Left forelimb (tissue), 1 donor: ENCODE measurements at regions not wholly inside any gene's neighbourhood (a gene's known extent, or its start where the extent isn't known, plus 50 kb on each side); places are given as distances from the start of the nearest gene placed in this dataset.

Source experiments
- DNase-seq: peaks from one replicate; pipeline ENCODE4 v3.0.0-alpha.2; 2018; ENCODE audit warnings: low spot score

GRCh38 chr6:68391953-68392352, 243.1 kb upstream of the ADGRB3 start:
- DNase-seq = no peak

DNA sequence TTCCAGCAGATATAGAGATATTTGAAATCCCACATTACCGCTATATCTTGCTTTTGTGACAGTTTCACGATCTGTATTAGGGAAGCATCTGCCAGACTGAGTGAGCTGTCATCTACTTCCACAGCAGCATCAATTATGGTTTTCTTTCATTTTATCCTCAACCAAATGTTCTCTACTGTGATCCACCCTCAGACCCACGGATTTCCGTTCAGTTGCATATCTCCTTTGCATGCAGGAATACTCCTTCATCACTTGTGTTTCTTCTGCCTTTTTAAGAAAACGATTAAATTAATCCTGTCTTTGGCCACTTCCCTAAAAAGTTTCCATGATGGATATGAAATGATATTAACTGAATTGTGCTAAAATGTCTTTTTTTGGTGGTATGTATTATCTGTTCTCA, 262.1 kb upstream of the ADGRB3 start:
- no peak for DNase-seq

GRCh38 chr6:68368845-68369244, 266.2 kb upstream of the ADGRB3 start:
- DNase-seq = no peak

GRCh38 chr6:68364271-68364805, 270.7 kb upstream of the ADGRB3 start:
- DNase-seq = no peak

DNA sequence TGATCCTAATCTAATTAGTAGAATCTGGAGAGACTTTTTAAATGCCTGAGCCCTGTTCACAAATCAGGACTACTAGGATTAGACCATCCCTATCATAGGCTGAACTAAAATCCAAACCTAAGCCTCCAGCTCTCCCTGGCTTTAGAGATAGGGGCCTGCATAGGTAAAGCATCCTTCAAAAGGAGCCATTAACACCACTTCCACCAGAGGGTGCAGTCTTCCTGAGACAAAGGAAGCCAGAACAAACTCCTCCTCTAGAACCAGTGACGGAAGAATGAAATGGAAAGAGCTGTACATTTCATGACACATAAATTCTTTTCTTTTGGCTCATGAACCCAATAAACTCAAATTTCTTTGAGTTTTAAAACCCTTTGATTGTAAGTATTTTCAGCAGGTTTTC, 291.2 kb upstream of the ADGRB3 start:
- no peak for DNase-seq

DNA sequence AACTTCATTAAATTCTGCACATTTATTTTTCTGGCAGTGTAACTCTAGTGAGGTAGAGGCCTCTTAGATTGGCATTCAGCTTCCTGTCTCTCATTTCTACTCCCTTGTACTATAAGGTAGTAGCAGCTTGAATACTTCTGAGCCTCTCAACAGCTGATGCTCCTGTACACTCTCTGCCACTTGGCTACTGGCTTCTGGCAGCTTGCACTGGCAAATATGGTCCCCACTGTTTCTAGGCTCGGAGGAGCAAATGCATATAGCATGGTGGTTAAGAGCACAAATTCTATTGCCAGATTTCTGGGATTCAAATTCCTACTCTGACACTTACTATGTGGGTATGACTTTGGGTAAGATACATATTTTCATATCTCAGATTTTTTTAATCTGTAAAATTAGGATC, 292.8 kb upstream of the ADGRB3 start:
- no peak for DNase-seq

DNA sequence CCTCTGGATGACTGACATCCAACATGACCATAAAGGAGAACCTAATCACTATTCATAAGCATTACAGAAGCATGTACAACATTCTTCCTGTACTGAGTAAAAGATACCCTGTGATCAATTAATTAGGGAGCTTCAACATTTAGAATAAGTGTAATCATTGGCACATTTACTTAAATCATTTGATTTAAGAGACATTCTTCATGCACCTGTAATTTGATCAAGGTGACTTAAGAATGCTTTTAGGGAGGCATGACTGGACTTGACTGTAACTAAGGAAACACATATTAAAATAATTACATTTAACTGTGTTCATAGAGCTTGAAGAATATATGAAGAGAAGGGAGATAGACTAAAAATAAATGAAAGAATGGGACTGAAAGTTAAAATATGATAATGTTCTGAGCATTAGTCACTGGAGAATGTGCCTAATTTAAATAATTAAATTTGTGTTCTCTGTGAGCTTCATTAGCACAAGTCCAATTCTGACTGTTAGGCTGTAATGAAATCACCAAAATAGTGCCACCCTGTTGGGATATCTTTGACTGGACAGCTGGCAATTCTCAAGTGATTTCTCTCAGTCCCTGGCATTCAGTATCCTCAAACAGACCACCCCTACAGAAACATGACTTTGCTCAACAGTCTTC, 295.5 kb upstream of the ADGRB3 start:
- no peak for DNase-seq

- no peak for DNase-seq
Observed at GRCh38 chr6:68333442-68333841, 301.6 kb upstream of the ADGRB3 start.

- DNase-seq = no peak
Observed at GRCh38 chr6:68328156-68328555, 306.9 kb upstream of the ADGRB3 start.

GRCh38 chr6:68326762-68327161, 308.3 kb upstream of the ADGRB3 start:
- no peak for DNase-seq

GRCh38 chr6:68317366-68317765, 317.7 kb upstream of the ADGRB3 start:
- DNase-seq = no peak

DNA sequence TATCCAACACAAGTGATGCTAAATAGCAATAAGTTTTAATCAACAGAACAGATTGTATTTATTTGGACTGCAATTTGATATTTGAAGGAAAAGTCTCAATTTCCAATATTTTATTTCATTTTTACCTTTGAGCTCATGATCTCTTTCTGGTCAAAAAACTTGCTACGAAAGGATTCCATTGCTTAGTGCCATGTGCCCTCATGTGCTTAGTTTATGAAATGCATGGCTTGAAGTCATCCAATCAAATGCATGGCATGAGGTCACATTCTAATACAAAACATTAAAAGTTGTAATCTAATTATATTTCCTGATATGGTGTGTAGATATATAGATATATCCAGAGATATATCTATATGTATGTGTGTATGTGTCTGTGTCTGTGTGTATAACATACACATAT, 321.2 kb upstream of the ADGRB3 start:
- no peak for DNase-seq

GRCh38 chr6:68307301-68307700, 327.8 kb upstream of the ADGRB3 start:
- no peak for DNase-seq

GRCh38 chr6:68296126-68296525, 339.0 kb upstream of the ADGRB3 start:
- DNase-seq = no peak

- no peak for DNase-seq
Observed at GRCh38 chr6:68282646-68283045, 352.4 kb upstream of the ADGRB3 start.

DNA sequence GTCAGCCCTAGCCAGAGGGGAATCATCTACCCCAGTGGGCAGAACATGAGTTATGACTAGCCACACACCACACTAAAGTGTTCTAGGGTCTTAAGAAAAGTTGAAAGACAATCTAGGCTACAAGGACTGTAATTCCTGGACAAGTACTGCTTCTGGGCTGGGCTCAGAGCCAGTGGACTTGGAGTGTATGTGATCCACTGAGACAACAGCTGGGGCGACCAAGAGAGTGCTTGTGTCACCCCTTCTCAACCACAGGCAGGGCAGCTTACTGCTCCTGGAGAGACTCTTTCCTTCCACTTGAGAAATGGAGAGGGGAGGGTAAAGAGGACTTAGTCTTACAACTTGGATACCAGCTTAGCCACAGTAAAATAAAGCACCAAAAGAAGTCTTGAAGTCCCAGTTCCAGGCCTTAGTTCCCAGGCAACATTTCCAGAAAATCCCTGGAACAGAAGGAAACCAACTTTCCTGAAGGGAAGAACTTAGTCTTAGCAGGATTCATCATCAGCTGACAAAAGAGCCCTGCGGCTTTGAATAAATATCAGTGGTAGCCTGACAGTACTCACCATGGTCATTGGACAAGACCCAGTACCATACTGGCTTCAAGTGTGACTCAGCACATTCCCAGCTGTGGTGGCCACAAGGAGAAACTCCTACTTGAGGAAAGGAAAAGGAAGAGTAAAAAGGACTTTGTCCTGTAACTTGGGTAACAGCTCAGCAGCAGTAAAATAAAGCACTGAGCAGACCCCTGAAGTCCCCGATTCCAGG, 355.1 kb upstream of the ADGRB3 start:
- no peak for DNase-seq

- no peak for DNase-seq
Observed at GRCh38 chr6:68273297-68273696, 361.8 kb upstream of the ADGRB3 start.

GRCh38 chr6:68256391-68256790, 378.7 kb upstream of the ADGRB3 start:
- DNase-seq = no peak

DNA sequence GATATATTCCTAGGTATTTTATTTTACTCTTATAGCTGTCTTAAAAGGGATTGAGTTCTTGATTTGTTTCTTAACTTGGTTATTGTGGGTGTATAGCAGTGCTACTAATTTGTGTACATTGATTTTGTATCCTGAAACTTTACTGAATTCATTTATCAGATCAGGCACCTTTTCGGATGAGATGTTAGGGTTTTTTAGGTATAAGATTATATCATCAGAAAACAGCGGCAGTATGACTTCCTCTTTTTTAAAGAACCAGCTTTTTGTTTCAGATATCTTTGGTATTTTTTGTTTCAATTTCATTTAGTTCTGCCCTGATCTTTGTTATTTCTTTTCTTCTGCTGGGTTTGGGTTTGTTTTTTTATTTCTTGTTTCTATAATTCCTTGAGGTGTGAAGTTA, 382.4 kb upstream of the ADGRB3 start:
- no peak for DNase-seq

GRCh38 chr6:68247782-68248181, 387.3 kb upstream of the ADGRB3 start:
- no peak for DNase-seq

DNA sequence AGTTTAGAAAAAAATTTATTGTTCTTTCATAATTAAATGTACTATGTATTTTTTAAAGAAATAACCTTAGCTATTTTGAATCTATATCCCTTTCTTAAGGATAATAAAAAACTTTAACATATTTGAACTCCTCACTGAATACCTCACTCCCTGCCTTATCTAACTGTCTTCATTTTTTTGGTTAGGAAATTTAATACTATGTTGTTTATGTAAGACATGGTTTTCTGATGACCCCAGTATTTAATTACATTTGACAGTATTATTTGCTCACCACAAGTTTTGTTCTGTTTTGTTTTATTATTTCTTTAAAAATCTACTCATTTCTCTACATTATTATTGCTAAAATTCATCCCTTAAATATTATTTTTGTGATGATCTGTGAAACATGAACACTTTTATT, 394.4 kb upstream of the ADGRB3 start:
- no peak for DNase-seq

GRCh38 chr6:68239034-68239433, 396.0 kb upstream of the ADGRB3 start:
- DNase-seq = no peak

DNA sequence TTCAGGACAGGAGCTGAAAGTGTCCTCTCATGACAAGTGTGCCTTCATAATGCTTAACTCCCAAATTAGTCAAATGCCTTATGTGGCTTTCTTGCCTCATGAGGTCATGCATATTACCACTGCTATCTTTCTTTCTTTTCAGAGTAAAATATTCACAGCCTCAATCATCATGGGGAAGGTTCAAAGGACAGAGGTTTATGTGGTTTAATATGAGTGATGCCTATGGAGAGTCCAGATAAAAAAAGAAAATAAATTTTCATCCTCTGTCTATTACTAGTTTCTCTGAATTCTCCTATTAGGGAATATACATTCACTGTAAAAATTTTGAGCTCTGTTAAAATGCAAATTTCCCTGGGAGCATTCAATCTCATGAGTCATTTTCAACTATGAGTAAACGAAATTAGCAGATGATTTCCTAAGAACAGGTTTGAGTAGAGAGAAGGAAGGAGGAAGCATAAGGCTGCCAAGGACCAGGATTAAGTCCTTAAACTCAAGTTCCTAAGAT, 396.9 kb upstream of the ADGRB3 start:
- no peak for DNase-seq
